PC-9 (cell line): ENCODE measurements at regions not wholly inside any gene's neighbourhood (a gene's known extent, or its start where the extent isn't known, plus 50 kb on each side); places are given as distances from the start of the nearest gene placed in this dataset.

ENCODE experiments used
- BruUV-seq: library from RNA; stranded (reverse); fragments of 400-500 nt; replicated peaks from 2 replicates; lab custom pipeline; 2021; lab: Mats Ljungman, UMichigan
- CTCF ChIA-PET: fragments of 300-600 bp; sonication (Branson Sonifier 250); formaldehyde crosslinking; loops from one replicate; lab custom pipeline; 2022; ENCODE audit warnings: antibody characterized with exemption; lab: Charles Lee
- POLR2A ChIA-PET: fragments of 300-600 bp; sonication (Branson Sonifier 250); formaldehyde crosslinking; loops from one replicate; lab custom pipeline; 2022; ENCODE audit warnings: antibody characterized with exemption; ENCODE audit not compliant: unreplicated experiment; lab: Charles Lee
- DNase-seq, 2 experiments: peaks; one replicate each; pipeline versions ENCODE4 v3.0.0 to v3.0.0-alpha.2; 2015 to 2022; ENCODE audit warnings: mixed read lengths in 1 of 2
- H2AFZ ChIP-seq: fragments of 200-600 bp; sonication (generic); 2 replicates; pipeline ENCODE4 v1.8.1; 2017; ENCODE audit warnings: antibody characterized with exemption
- H3F3A ChIP-seq: fragments of 200-600 bp; sonication (generic); 2 replicates; pipeline ENCODE4 v1.8.1; 2017; ENCODE audit warnings: antibody characterized with exemption, mild to moderate bottlenecking, low read depth; ENCODE audit not compliant: insufficient read depth
- H3K27ac ChIP-seq: fragments of 200-600 bp; sonication (generic); 2 replicates; pipeline ENCODE4 v1.6.1; 2016; ENCODE audit warnings: mixed run types
- H3K27me3 ChIP-seq: fragments of 200-600 bp; sonication (generic); 2 replicates; pipeline ENCODE4 v1.6.1; 2016; ENCODE audit warnings: low read depth, mixed run types; ENCODE audit not compliant: insufficient read depth
- H3K36me3 ChIP-seq: fragments of 200-600 bp; sonication (generic); 2 replicates; pipeline ENCODE4 v1.6.1; 2016; ENCODE audit warnings: low read depth, mixed run types
- H3K4me1 ChIP-seq: fragments of 200-600 bp; sonication (generic); replicated peaks from 2 replicates; pipeline ENCODE4 v1.6.1; 2016; ENCODE audit warnings: mixed run types; ENCODE audit not compliant: insufficient read depth
- H3K4me2 ChIP-seq: fragments of 200-600 bp; sonication (generic); 2 replicates; pipeline ENCODE4 v1.6.1; 2017; ENCODE audit warnings: mixed run types
- H3K4me3 ChIP-seq: fragments of 200-600 bp; sonication (generic); 2 replicates; pipeline ENCODE4 v1.6.1; 2016; ENCODE audit warnings: mixed run types
- H3K79me2 ChIP-seq: fragments of 200-600 bp; sonication (generic); 2 replicates; pipeline ENCODE4 v1.6.1; 2017; ENCODE audit warnings: low read depth, mixed run types
- H3K9me2 ChIP-seq: fragments of 200-600 bp; sonication (generic); 2 replicates; pipeline ENCODE4 v1.8.1; 2017; ENCODE audit warnings: mild to moderate bottlenecking; ENCODE audit not compliant: insufficient read depth
- H3K9me3 ChIP-seq: fragments of 200-600 bp; sonication (generic); 2 replicates; pipeline ENCODE4 v1.8.1; 2016; ENCODE audit warnings: low read depth; ENCODE audit not compliant: insufficient read depth
- H4K20me1 ChIP-seq: fragments of 200-600 bp; sonication (generic); 2 replicates; pipeline ENCODE4 v1.8.1; 2017; ENCODE audit not compliant: insufficient read depth
- EZH2 ChIP-seq: fragments of 200-600 bp; sonication (generic); IDR thresholded peaks from 2 replicates; pipeline ENCODE4 v1.8.0; 2017; ENCODE audit warnings: antibody characterized with exemption, low read depth
- intact Hi-C: fragments of 100-400 bp; cut with micrococcal nuclease; formaldehyde crosslinking; loops from one replicate; pipeline ENCODE4 v1.10.0; 2022; ENCODE audit not compliant: unreplicated experiment
- TF ChIP-seq, protein P1 (sequence below): fragments of 200-600 bp; sonication (generic); conservative IDR thresholded peaks from 2 replicates; pipeline ENCODE4 v1.6.1; 2017; ENCODE audit warnings: mixed run types, antibody characterized with exemption, mild to moderate bottlenecking, moderate library complexity

- BruUV-seq: no TSS peak
- no peaks in the 10 kb centered on the region for H3K9me3 ChIP-seq
- H3K4me3 ChIP-seq: no peak overlapping the region
- intact Hi-C loops: no loop called here
- H3K79me2 ChIP-seq: no peaks in the 10 kb centered on the region
- H3K27ac ChIP-seq: no peak overlapping the region
- POLR2A ChIA-PET: no interaction called here
- no peaks in the 10 kb centered on the region for H4K20me1 ChIP-seq
- H3K9me2 ChIP-seq: no peaks in the 10 kb centered on the region
- CTCF ChIA-PET: no interaction called here
- H3F3A ChIP-seq: no peaks in the 10 kb centered on the region
- no peak for DNase-seq
- TF ChIP-seq, protein P1, sequence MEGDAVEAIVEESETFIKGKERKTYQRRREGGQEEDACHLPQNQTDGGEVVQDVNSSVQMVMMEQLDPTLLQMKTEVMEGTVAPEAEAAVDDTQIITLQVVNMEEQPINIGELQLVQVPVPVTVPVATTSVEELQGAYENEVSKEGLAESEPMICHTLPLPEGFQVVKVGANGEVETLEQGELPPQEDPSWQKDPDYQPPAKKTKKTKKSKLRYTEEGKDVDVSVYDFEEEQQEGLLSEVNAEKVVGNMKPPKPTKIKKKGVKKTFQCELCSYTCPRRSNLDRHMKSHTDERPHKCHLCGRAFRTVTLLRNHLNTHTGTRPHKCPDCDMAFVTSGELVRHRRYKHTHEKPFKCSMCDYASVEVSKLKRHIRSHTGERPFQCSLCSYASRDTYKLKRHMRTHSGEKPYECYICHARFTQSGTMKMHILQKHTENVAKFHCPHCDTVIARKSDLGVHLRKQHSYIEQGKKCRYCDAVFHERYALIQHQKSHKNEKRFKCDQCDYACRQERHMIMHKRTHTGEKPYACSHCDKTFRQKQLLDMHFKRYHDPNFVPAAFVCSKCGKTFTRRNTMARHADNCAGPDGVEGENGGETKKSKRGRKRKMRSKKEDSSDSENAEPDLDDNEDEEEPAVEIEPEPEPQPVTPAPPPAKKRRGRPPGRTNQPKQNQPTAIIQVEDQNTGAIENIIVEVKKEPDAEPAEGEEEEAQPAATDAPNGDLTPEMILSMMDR: no peak
- TF ChIP-seq EZH2: no peak
- 0 out of 2 replicates have a peak, but pooled peaks cover 3% of the 10 kb centered on the region for H3K4me1 ChIP-seq
- no peak overlapping the region for H2AFZ ChIP-seq
- H3K36me3 ChIP-seq: no peaks in the 10 kb centered on the region
- H3K27me3 ChIP-seq: no peaks in the 10 kb centered on the region
- H3K4me2 ChIP-seq: no peak overlapping the region
Observed at GRCh38 chr5:136631186-136631585, 265.8 kb upstream of the TRPC7 start.

- Histone ChIP-seq H3K9me2 (no peaks in the 10 kb centered on the region), H3F3A (no peaks in the 10 kb centered on the region), H3K79me2 (no peaks in the 10 kb centered on the region), H3K4me3 (no peak overlapping the region), H4K20me1 (no peaks in the 10 kb centered on the region), H3K4me2 (no peak overlapping the region), H2AFZ (no peak overlapping the region), H3K27ac (no peak overlapping the region), H3K4me1 (0 out of 2 replicates have a peak, but pooled peaks cover 3% of the 10 kb centered on the region), H3K27me3 (no peaks in the 10 kb centered on the region), H3K36me3 (no peaks in the 10 kb centered on the region), H3K9me3 (no peaks in the 10 kb centered on the region)
- BruUV-seq: no TSS peak
- TF ChIP-seq, protein P1: no peak
- no peak for TF ChIP-seq EZH2
- ChIA-PET POLR2A (no interaction called here), CTCF (no interaction called here)
- DNase-seq: no peak
- intact Hi-C loops: no loop called here
Observed at GRCh38 chr5:136629125-136629792, 263.9 kb upstream of the TRPC7 start.

DNA sequence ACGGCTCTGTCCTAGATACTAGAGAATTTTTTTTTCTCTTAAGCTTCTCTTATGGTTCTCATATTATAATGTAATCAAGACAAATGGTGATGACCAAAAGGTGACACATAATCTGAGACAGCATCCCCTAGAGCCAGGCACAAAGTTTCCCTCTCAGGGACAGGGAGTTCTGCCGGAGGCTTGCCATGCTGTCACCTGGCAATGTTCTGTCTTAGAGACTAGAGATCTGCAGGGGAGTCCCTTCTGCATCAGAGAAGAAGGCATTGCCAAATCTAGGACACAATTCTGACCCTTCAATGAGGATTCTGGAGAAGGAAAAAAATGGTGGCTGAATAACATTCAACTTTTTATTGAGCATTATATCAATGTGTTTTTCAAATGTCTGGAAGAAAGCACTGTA, 261.2 kb upstream of the TRPC7 start:
- H3K9me3 ChIP-seq: no peaks in the 10 kb centered on the region
- no peak overlapping the region for H3K4me3 ChIP-seq
- H2AFZ ChIP-seq: no peak overlapping the region
- no peaks in the 10 kb centered on the region for H3K9me2 ChIP-seq
- DNase-seq: no peak
- POLR2A ChIA-PET: no interaction called here
- H3K27ac ChIP-seq: no peak overlapping the region
- BruUV-seq: no TSS peak
- no peaks in the 10 kb centered on the region for H4K20me1 ChIP-seq
- H3K4me1 ChIP-seq: peaks cover 13% of the 10 kb centered on the region
- no peak overlapping the region for H3K4me2 ChIP-seq
- intact Hi-C loops: no loop called here
- H3K36me3 ChIP-seq: no peaks in the 10 kb centered on the region
- TF ChIP-seq, protein P1: no peak
- TF ChIP-seq EZH2: no peak
- H3K79me2 ChIP-seq: no peaks in the 10 kb centered on the region
- no peaks in the 10 kb centered on the region for H3F3A ChIP-seq
- no peaks in the 10 kb centered on the region for H3K27me3 ChIP-seq
- CTCF ChIA-PET: no interaction called here
